GM23338 (cell line): ENCODE measurements at regions not wholly inside any gene's neighbourhood (a gene's known extent, or its start where the extent isn't known, plus 50 kb on each side); places are given as distances from the start of the nearest gene placed in this dataset.

Experiments
- ATAC-seq: fragments of 200-7000 bp; cut with Tn5 transposase; 3 replicates; pipeline ENCODE4 v1.9.1; 2020
- DNase-seq: peaks from one replicate; pipeline ENCODE4 v3.0.0-alpha.2; 2015; ENCODE audit warnings: low spot score
- H2AFZ ChIP-seq: fragments of 200-600 bp; sonication (generic); 2 replicates; pipeline ENCODE4 v1.8.0; 2016; ENCODE audit warnings: antibody characterized with exemption, mild to moderate bottlenecking, moderate library complexity
- H3F3A ChIP-seq: fragments of 200-600 bp; sonication (generic); replicated peaks from 2 replicates; pipeline ENCODE4 v1.8.0; 2017; ENCODE audit warnings: antibody characterized with exemption, mixed run types, low read depth
- H3K27ac ChIP-seq: fragments of 200-600 bp; sonication (generic); 2 replicates; pipeline ENCODE4 v1.6.1; 2016; ENCODE audit warnings: low read depth
- H3K27me3 ChIP-seq: fragments of 200-600 bp; sonication (generic); 2 replicates; pipeline ENCODE4 v1.8.0; 2016; ENCODE audit warnings: mild to moderate bottlenecking, mixed run types, moderate library complexity; ENCODE audit not compliant: insufficient read depth
- H3K36me3 ChIP-seq: fragments of 200-600 bp; sonication (generic); 2 replicates; pipeline ENCODE4 v1.8.0; 2016; ENCODE audit warnings: mild to moderate bottlenecking; ENCODE audit not compliant: insufficient read depth
- H3K4me1 ChIP-seq: fragments of 200-600 bp; sonication (generic); 2 replicates; pipeline ENCODE4 v1.8.0; 2016; ENCODE audit warnings: mild to moderate bottlenecking, moderate library complexity; ENCODE audit not compliant: insufficient read depth
- H3K4me2 ChIP-seq: fragments of 200-600 bp; sonication (generic); 2 replicates; pipeline ENCODE4 v1.7.1; 2017; ENCODE audit warnings: mixed run types
- H3K4me3 ChIP-seq: fragments of 200-600 bp; sonication (generic); 2 replicates; pipeline ENCODE4 v1.6.1; 2016; ENCODE audit warnings: mixed run types
- H3K79me2 ChIP-seq: fragments of 200-600 bp; sonication (generic); replicated peaks from 2 replicates; pipeline ENCODE4 v1.8.0; 2017; ENCODE audit warnings: mild to moderate bottlenecking; ENCODE audit not compliant: insufficient read depth
- H3K9me2 ChIP-seq: fragments of 200-600 bp; sonication (generic); 2 replicates; pipeline ENCODE4 v1.8.0; 2017; ENCODE audit not compliant: insufficient read depth
- H4K20me1 ChIP-seq: fragments of 200-600 bp; sonication (generic); replicated peaks from 2 replicates; pipeline ENCODE4 v1.8.0; 2017; ENCODE audit warnings: mild to moderate bottlenecking; ENCODE audit not compliant: insufficient read depth
- H3K27ac Mint-ChIP-seq: 2 replicates; pipeline ENCODE4 v1.8.0; 2020; ENCODE audit warnings: inconsistent platforms, mild to moderate bottlenecking, moderate library complexity, mixed read lengths
- H3K27me3 Mint-ChIP-seq: 3 replicates; pipeline ENCODE4 v1.8.0; 2022; ENCODE audit warnings: low read depth, mild to moderate bottlenecking, moderate library complexity, mixed read lengths, inconsistent platforms; ENCODE audit not compliant: insufficient read depth, poor library complexity
- H3K36me3 Mint-ChIP-seq: 3 replicates; pipeline ENCODE4 v1.8.0; 2021; ENCODE audit warnings: low read depth, mild to moderate bottlenecking, inconsistent platforms, moderate library complexity, mixed read lengths
- H3K4me1 Mint-ChIP-seq: 3 replicates; pipeline ENCODE4 v1.8.0; 2020; ENCODE audit warnings: mild to moderate bottlenecking, inconsistent platforms, mixed read lengths
- H3K4me3 Mint-ChIP-seq: 3 replicates; pipeline ENCODE4 v1.8.0; 2021; ENCODE audit warnings: moderate library complexity, mild to moderate bottlenecking, inconsistent platforms, mixed read lengths
- H3K9me3 Mint-ChIP-seq: 3 replicates; pipeline ENCODE4 v1.8.0; 2020; ENCODE audit warnings: moderate library complexity, mild to moderate bottlenecking, inconsistent platforms, mixed read lengths
- CREB1 ChIP-seq: fragments of 250-450 bp; sonication (Bioruptor Pico); IDR thresholded peaks from 2 replicates; pipeline ENCODE4 v1.5.0; 2020; ENCODE audit warnings: low read depth, mild to moderate bottlenecking, moderate library complexity
- CTCF ChIP-seq, 2 experiments: fragments of 200-600 bp in 1 of 2; sonication (generic) in 1 of 2; conservative IDR thresholded peaks; 2 replicates each; pipeline versions ENCODE4 v1.5.1 to v1.6.1; 2016 to 2017; ENCODE audit warnings: antibody characterized with exemption in 2 of 2, low read depth in 2 of 2, mild to moderate bottlenecking in 2 of 2, moderate library complexity in 1 of 2
- ETS1 ChIP-seq: IDR thresholded peaks from 2 replicates; pipeline ENCODE4 v1.6.1; 2016; ENCODE audit warnings: antibody characterized with exemption
- EZH2 ChIP-seq: fragments of 200-600 bp; sonication (generic); IDR thresholded peaks from one replicate; pipeline ENCODE4 v1.8.0; 2017; ENCODE audit warnings: antibody characterized with exemption, mild to moderate bottlenecking, low read depth; ENCODE audit not compliant: unreplicated experiment
- EZH2phosphoT487 ChIP-seq: fragments of 200-600 bp; sonication (generic); IDR thresholded peaks from one replicate; pipeline ENCODE4 v1.8.1; 2018; ENCODE audit warnings: antibody characterized with exemption; ENCODE audit not compliant: unreplicated experiment
- JUNB ChIP-seq: IDR thresholded peaks from one replicate; pipeline ENCODE4 v1.6.1; 2016; ENCODE audit warnings: antibody characterized with exemption; ENCODE audit not compliant: unreplicated experiment
- NANOG ChIP-seq: IDR thresholded peaks from 2 replicates; pipeline ENCODE4 v1.6.1; 2016; ENCODE audit warnings: antibody characterized with exemption, borderline replicate concordance
- POLR2AphosphoS5 ChIP-seq: IDR thresholded peaks from 2 replicates; pipeline ENCODE4 v1.6.1; 2016; ENCODE audit warnings: antibody characterized with exemption, low read depth
- STAT1 ChIP-seq: IDR thresholded peaks from one replicate; pipeline ENCODE4 v1.6.1; 2016; ENCODE audit warnings: antibody characterized with exemption; ENCODE audit not compliant: unreplicated experiment
- ZNF114 ChIP-seq: fragments of 250-450 bp; sonication (Bioruptor Pico); IDR thresholded peaks from 2 replicates; pipeline ENCODE4 v1.5.0; 2020; ENCODE audit warnings: mild to moderate bottlenecking, moderate library complexity
- ZNF331 ChIP-seq: fragments of 250-450 bp; sonication (Bioruptor Pico); IDR thresholded peaks from 2 replicates; pipeline ENCODE4 v1.5.0; 2020; ENCODE audit warnings: low read depth, mild to moderate bottlenecking, moderate library complexity
- ZNF462 ChIP-seq: fragments of 250-450 bp; sonication (Bioruptor Pico); IDR thresholded peaks from 2 replicates; pipeline ENCODE4 v1.5.0; 2020; ENCODE audit warnings: mild to moderate bottlenecking, moderate library complexity
- TF ChIP-seq, protein P1 (sequence below): IDR thresholded peaks from one replicate; pipeline ENCODE4 v1.6.1; 2018; ENCODE audit warnings: antibody characterized with exemption; ENCODE audit not compliant: unreplicated experiment

GRCh38 chr6:23302514-23302913 lies 733.1 kb downstream of the HDGFL1 start:
- H2AFZ ChIP-seq = no peak overlapping the region
- H3K27ac ChIP-seq = no peak overlapping the region
- no peak overlapping the region for H3K4me2 ChIP-seq
- peaks cover 5% of the 10 kb centered on the region; the same call in 1 of the 2 replicates for H3K36me3 ChIP-seq
- no peaks in the 10 kb centered on the region for H4K20me1 ChIP-seq
- DNase-seq = no peak
- no peak for TF ChIP-seq ZNF331 (CRISPR knock-in tag)
- TF ChIP-seq CREB1 = no peak
- TF ChIP-seq EZH2 = no peak
- TF ChIP-seq JUNB = no peak
- TF ChIP-seq STAT1 = no peak
- TF ChIP-seq, protein P1, sequence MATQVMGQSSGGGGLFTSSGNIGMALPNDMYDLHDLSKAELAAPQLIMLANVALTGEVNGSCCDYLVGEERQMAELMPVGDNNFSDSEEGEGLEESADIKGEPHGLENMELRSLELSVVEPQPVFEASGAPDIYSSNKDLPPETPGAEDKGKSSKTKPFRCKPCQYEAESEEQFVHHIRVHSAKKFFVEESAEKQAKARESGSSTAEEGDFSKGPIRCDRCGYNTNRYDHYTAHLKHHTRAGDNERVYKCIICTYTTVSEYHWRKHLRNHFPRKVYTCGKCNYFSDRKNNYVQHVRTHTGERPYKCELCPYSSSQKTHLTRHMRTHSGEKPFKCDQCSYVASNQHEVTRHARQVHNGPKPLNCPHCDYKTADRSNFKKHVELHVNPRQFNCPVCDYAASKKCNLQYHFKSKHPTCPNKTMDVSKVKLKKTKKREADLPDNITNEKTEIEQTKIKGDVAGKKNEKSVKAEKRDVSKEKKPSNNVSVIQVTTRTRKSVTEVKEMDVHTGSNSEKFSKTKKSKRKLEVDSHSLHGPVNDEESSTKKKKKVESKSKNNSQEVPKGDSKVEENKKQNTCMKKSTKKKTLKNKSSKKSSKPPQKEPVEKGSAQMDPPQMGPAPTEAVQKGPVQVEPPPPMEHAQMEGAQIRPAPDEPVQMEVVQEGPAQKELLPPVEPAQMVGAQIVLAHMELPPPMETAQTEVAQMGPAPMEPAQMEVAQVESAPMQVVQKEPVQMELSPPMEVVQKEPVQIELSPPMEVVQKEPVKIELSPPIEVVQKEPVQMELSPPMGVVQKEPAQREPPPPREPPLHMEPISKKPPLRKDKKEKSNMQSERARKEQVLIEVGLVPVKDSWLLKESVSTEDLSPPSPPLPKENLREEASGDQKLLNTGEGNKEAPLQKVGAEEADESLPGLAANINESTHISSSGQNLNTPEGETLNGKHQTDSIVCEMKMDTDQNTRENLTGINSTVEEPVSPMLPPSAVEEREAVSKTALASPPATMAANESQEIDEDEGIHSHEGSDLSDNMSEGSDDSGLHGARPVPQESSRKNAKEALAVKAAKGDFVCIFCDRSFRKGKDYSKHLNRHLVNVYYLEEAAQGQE = no peak
- TF ChIP-seq NANOG = no peak
- no peak for TF ChIP-seq EZH2phosphoT487
- TF ChIP-seq CTCF (conservative IDR thresholded peaks at IDR 0.05; ENCODE audit: low read depth in 2 of 2) = no peak
- TF ChIP-seq ETS1 = no peak
- TF ChIP-seq ZNF462 (CRISPR knock-in tag) = no peak
- no peak for TF ChIP-seq ZNF114
- TF ChIP-seq POLR2AphosphoS5 = no peak
- H3K9me2 ChIP-seq = no peaks in the 10 kb centered on the region
- ATAC-seq = no peak
- H3K27ac Mint-ChIP-seq = no peak overlapping the region
- no peaks in the 10 kb centered on the region for H3F3A ChIP-seq
- H3K36me3 Mint-ChIP-seq = peaks cover 12% of the 10 kb centered on the region; the same call in 2 of the 3 replicates
- no peak overlapping the region for H3K4me3 Mint-ChIP-seq
- no peaks in the 10 kb centered on the region for H3K27me3 Mint-ChIP-seq
- no peak overlapping the region for H3K4me3 ChIP-seq
- no peaks in the 10 kb centered on the region for H3K4me1 ChIP-seq
- H3K79me2 ChIP-seq = no peaks in the 10 kb centered on the region
- no peaks in the 10 kb centered on the region for H3K4me1 Mint-ChIP-seq
- H3K9me3 Mint-ChIP-seq = peaks cover 21% of the 10 kb centered on the region
- no peaks in the 10 kb centered on the region for H3K27me3 ChIP-seq
